ENCODE measurements at regions not wholly inside any gene's neighbourhood (a gene's known extent, or its start where the extent isn't known, plus 50 kb on each side); places are given as distances from the start of the nearest gene placed in this dataset.

- no peak for DNase-seq
Observed at GRCh38 chr15:62788224-62788623, 254.3 kb upstream of the TPM1 start.

GRCh38 chr15:62790546-62790945, 252.0 kb upstream of the TPM1 start:
- DNase-seq: no peak

GRCh38 chr15:62791694-62792093, 250.9 kb upstream of the TPM1 start:
- DNase-seq: no peak

GRCh38 chr15:62792986-62793751, 249.4 kb upstream of the TPM1 start:
- no peak for DNase-seq

GRCh38 chr15:62793752-62794144, 248.8 kb upstream of the TPM1 start:
- DNase-seq: no peak

- no peak for DNase-seq
Observed at GRCh38 chr15:62795171-62795570, 247.4 kb upstream of the TPM1 start.

GRCh38 chr15:62795700-62796695, 246.5 kb upstream of the TPM1 start:
- no peak for DNase-seq

- DNase-seq: no peak
Observed at GRCh38 chr15:62797171-62797570, 245.4 kb upstream of the TPM1 start.

- no peak for DNase-seq
Observed at GRCh38 chr15:62798536-62798935, 244.0 kb upstream of the TPM1 start.

- DNase-seq: no peak
Observed at GRCh38 chr15:62799037-62799436, 243.5 kb upstream of the TPM1 start.

- DNase-seq: no peak
Observed at GRCh38 chr15:62799919-62800318, 242.6 kb upstream of the TPM1 start.

GRCh38 chr15:62802612-62803011, 239.9 kb upstream of the TPM1 start:
- DNase-seq: no peak

- DNase-seq: no peak
Observed at GRCh38 chr15:62803856-62804400, 238.6 kb upstream of the TPM1 start.

- DNase-seq: no peak
Observed at GRCh38 chr15:62805502-62805901, 237.0 kb upstream of the TPM1 start.

- no peak for DNase-seq
Observed at GRCh38 chr15:62807539-62808130, 234.9 kb upstream of the TPM1 start.

- DNase-seq: no peak
Observed at GRCh38 chr15:62809115-62809967, 233.2 kb upstream of the TPM1 start.

- no peak for DNase-seq
Observed at GRCh38 chr15:62809968-62810260, 232.6 kb upstream of the TPM1 start.

GRCh38 chr15:62812515-62812835, 230.1 kb upstream of the TPM1 start:
- no peak for DNase-seq

GRCh38 chr15:62816342-62817069, 226.0 kb upstream of the TPM1 start:
- DNase-seq: no peak

GRCh38 chr15:62818691-62819090, 223.9 kb upstream of the TPM1 start:
- no peak for DNase-seq

GRCh38 chr15:62821384-62822131, 221.0 kb upstream of the TPM1 start:
- DNase-seq: no peak
